Liver (tissue), 3 donors: ENCODE measurements at regions not wholly inside any gene's neighbourhood (a gene's known extent, or its start where the extent isn't known, plus 50 kb on each side); places are given as distances from the start of the nearest gene placed in this dataset.

Experiments used
- CTCF ChIP-seq: fragments of 150-350 bp; IDR thresholded peaks from 2 replicates; pipeline ENCODE4 v1.5.1; 2017; ENCODE audit warnings: improper control_type of control experiment, low read depth, low read length; ENCODE audit not compliant: missing input control
- EGR1 ChIP-seq, 2 donors: IDR thresholded peaks; 2 replicates each; pipeline ENCODE4 v1.6.1; 2016 to 2018; ENCODE audit warnings: antibody characterized with exemption in 2 of 2, low read depth in 2 of 2
- FOXA1 ChIP-seq: IDR thresholded peaks from 2 replicates; pipeline ENCODE4 v1.6.1; 2016; ENCODE audit warnings: antibody characterized with exemption
- HNF4A ChIP-seq, 2 donors: conservative IDR thresholded peaks; 2 replicates each; pipeline ENCODE4 v1.6.1; 2016; ENCODE audit warnings: antibody characterized with exemption in 2 of 2, mild to moderate bottlenecking in 2 of 2
- JUND ChIP-seq, 2 donors: IDR thresholded peaks; 2 replicates each; pipeline ENCODE4 v1.6.1; 2016; ENCODE audit warnings: antibody characterized with exemption in 2 of 2
- NR2F2 ChIP-seq: IDR thresholded peaks from 2 replicates; pipeline ENCODE4 v1.6.1; 2016; ENCODE audit warnings: antibody characterized with exemption
- RAD21 ChIP-seq, 2 donors: IDR thresholded peaks; 2 replicates each; pipeline ENCODE4 v1.6.1; 2016; ENCODE audit warnings: antibody characterized with exemption in 2 of 2, mild to moderate bottlenecking in 2 of 2
- SP1 ChIP-seq: IDR thresholded peaks from 2 replicates; pipeline ENCODE4 v1.6.1; 2018; ENCODE audit warnings: antibody characterized with exemption, mild to moderate bottlenecking
- TAF1 ChIP-seq: conservative IDR thresholded peaks from 2 replicates; pipeline ENCODE4 v1.6.1; 2016; ENCODE audit warnings: antibody characterized with exemption, mild to moderate bottlenecking
- YY1 ChIP-seq: IDR thresholded peaks from 2 replicates; pipeline ENCODE4 v1.6.1; 2016; ENCODE audit warnings: antibody characterized with exemption, mild to moderate bottlenecking
- donor health status: healthy.
- donor health status: healthy.

DNA sequence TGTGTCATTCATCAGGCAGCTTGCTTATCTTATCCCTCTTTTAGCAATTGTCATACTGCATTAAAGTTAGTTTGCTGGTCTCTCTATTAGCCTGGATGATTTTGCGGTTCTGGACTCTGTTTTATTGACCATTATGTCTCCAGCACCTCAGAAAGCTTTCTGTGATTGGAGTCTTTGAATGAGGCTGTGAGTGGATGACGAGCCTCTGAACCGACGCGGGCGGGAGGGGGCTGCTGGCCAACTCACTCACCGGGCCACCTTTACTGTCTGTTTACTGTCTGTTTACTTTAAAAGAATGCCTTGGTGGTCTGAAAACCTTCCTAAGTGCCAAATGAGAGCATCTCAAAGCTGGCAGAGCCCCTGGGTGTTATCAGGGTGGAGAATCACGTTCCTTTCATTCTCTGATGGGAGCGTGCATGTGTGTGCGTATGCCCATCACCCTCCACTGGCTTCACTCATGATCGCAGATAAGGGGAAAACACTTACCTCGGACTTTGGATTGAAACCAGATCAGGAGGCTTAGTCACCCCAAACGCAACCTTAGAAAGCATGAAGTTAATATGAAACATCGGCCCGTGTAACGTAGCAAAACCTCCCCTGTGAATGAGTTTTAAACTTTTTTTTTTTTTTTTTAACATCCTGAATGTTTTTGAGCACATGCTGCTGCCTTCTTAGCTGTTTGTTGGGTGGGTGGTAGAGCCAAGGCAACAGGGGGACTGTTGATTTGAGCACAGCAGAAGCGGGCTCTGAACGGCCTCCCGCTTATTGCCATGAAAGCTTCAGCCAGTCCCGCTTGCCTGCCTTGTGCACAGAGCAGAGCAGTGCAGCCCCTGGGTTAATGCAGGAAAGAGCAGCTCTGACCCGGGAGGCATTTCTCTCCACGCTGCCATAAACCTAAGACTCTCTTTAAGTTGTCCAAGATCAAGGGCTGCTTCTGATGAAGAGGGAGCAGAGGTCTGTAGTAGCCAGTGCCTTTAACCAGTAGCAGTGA, 173.6 kb downstream of the GADD45G start:
- TF ChIP-seq YY1 (peak; percentile 43), CTCF (no peak), TAF1 (no peak), SP1 (peak; percentile 96), JUND (IDR thresholded peaks at IDR 0.05) (peak; percentile 62 to 72), NR2F2 (no peak), FOXA1 (peak; percentile 35), EGR1 (IDR thresholded peaks at IDR 0.05; ENCODE audit: low read depth in 2 of 2) (peak in 1 of 2 donors; percentile 19), HNF4A (conservative IDR thresholded peaks at IDR 0.05) (peak; percentile 90 to 94), RAD21 (IDR thresholded peaks at IDR 0.05) (peak in 1 of 2 donors; percentile 63)
